ENCODE measurements at regions not wholly inside any gene's neighbourhood (a gene's known extent, or its start where the extent isn't known, plus 50 kb on each side); places are given as distances from the start of the nearest gene placed in this dataset.
"Not testable (repeated sequence)": the region's sequence is repeated elsewhere in the genome, so short reads cannot be mapped to it uniquely, and the experiment has no call there.

DNA sequence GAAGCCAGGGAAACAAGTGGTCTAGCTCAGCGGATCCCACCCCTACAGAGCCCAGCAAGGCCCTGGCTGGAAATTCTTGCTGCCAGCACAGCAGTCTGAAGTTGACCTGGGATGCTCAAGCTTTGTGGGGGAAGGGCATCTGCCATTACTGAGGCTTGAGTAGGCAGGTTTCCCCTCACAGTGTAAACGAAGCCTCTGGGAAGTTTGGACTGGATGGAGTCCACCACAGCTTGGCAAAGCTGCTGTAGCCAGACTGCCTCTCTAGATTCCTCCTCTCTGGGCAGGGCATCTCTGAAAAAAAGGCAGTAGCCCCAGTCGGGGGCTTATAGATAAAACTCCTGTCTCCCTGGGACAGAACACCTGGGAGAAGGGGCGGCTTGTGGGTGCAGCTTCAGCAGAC, 365.9 kb upstream of the SALL1 start:
- intact Hi-C loops (cut with micrococcal nuclease); H2AFZ ChIP-seq (ENCODE audit: low read depth, low read length); H3K4me2 ChIP-seq (ENCODE audit: insufficient read depth, low read length); H3K4me3 ChIP-seq (replicated peaks in 1 of 3; ENCODE audit: insufficient read depth in 1 of 3, low read depth in 1 of 3, low read length in 3 of 3); POLR2A ChIA-PET; H3K9me3 ChIP-seq (replicated peaks; ENCODE audit: control insufficient read depth, insufficient read depth, low read length); FAIRE-seq; H4K20me1 ChIP-seq (replicated peaks; ENCODE audit: control insufficient read depth, extremely low read depth, insufficient read depth, low read length); CTCF ChIA-PET; dilution Hi-C loops (cut with MboI; ENCODE audit: extremely low pct_ligation_motif_present, low sequenced_read_pairs); DNase-seq (ENCODE audit: low read depth, low spot score); H3K36me3 ChIP-seq (ENCODE audit: control insufficient read depth in 2 of 2, extremely low read depth in 1 of 2, insufficient read depth in 2 of 2, low read length in 2 of 2); H3K9me1 ChIP-seq (replicated peaks; ENCODE audit: control insufficient read depth, extremely low read depth, insufficient read depth, low read length); H3K27me3 ChIP-seq (ENCODE audit: control insufficient read depth in 2 of 2, insufficient read depth in 2 of 2, low read length in 2 of 2); H3K4me1 ChIP-seq (ENCODE audit: control insufficient read depth, extremely low read depth, insufficient read depth, low read length); H3K9ac ChIP-seq (replicated peaks; ENCODE audit: extremely low read depth, insufficient read depth, low read length); H3K27ac ChIP-seq (ENCODE audit: insufficient read depth, low read depth, low read length); BruUV-seq (replicated peaks); H3K79me2 ChIP-seq (ENCODE audit: control insufficient read depth, insufficient read depth, low read length): not testable (repeated sequence)

DNA sequence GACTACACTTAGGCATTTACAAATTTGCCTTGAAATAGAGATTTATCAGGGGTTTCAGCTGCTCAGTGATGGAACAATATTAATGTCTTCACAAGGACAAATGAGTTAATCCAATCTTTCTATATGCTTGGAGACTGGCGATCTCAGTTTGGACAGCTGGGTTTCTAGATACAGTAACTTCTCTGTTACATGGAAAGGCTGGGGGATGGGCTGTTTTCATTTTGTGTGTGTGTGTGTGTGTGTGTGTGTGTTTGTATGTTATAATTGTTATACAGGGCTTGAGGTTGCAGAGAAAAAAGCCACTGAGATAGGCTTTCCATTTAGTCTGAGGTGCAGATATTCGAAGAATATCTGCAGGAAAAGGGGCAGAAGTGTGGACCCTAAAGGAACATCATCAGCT, 359.3 kb upstream of the SALL1 start:
- no TSS peak for BruUV-seq (replicated peaks)
- dilution Hi-C loops (cut with MboI; ENCODE audit: extremely low pct_ligation_motif_present, low sequenced_read_pairs) = no loop called here
- H4K20me1 ChIP-seq (replicated peaks; ENCODE audit: control insufficient read depth, extremely low read depth, insufficient read depth, low read length) = no peaks in the 10 kb centered on the region
- TF ChIP-seq POLR2A (IDR thresholded peaks at IDR 0.05; ENCODE audit: low read depth, low read length) (no peak), FOS (IDR thresholded peaks at IDR 0.05; ENCODE audit: borderline replicate concordance, insufficient read depth, low read length) (no peak), EZH2 (IDR thresholded peaks at IDR 0.05; ENCODE audit: borderline replicate concordance, low read depth, low read length, severe bottlenecking) (no peak), POLR2AphosphoS5 (IDR thresholded peaks at IDR 0.05; ENCODE audit: insufficient read depth, low read depth, low read length) (no peak), MYC (IDR thresholded peaks at IDR 0.05; ENCODE audit: low read depth, low read length) (no peak)
- TF ChIP-seq, protein P1, sequence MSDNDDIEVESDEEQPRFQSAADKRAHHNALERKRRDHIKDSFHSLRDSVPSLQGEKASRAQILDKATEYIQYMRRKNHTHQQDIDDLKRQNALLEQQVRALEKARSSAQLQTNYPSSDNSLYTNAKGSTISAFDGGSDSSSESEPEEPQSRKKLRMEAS (IDR thresholded peaks at IDR 0.05; ENCODE audit: insufficient read depth, insufficient read length) = no peak
- TF ChIP-seq, protein P2, sequence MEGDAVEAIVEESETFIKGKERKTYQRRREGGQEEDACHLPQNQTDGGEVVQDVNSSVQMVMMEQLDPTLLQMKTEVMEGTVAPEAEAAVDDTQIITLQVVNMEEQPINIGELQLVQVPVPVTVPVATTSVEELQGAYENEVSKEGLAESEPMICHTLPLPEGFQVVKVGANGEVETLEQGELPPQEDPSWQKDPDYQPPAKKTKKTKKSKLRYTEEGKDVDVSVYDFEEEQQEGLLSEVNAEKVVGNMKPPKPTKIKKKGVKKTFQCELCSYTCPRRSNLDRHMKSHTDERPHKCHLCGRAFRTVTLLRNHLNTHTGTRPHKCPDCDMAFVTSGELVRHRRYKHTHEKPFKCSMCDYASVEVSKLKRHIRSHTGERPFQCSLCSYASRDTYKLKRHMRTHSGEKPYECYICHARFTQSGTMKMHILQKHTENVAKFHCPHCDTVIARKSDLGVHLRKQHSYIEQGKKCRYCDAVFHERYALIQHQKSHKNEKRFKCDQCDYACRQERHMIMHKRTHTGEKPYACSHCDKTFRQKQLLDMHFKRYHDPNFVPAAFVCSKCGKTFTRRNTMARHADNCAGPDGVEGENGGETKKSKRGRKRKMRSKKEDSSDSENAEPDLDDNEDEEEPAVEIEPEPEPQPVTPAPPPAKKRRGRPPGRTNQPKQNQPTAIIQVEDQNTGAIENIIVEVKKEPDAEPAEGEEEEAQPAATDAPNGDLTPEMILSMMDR (IDR thresholded peaks at IDR 0.05; ENCODE audit: extremely low read depth in 1 of 2, insufficient read depth in 1 of 2, low read depth in 1 of 2, low read length in 2 of 2) = no peak
- no peaks in the 10 kb centered on the region for H3K9me1 ChIP-seq (replicated peaks; ENCODE audit: control insufficient read depth, extremely low read depth, insufficient read depth, low read length)
- no peaks in the 10 kb centered on the region for H3K9me3 ChIP-seq (replicated peaks; ENCODE audit: control insufficient read depth, insufficient read depth, low read length)
- no peak overlapping the region for H3K27ac ChIP-seq (ENCODE audit: insufficient read depth, low read depth, low read length)
- H2AFZ ChIP-seq (ENCODE audit: low read depth, low read length) = no peak overlapping the region
- H3K27me3 ChIP-seq (ENCODE audit: control insufficient read depth in 2 of 2, insufficient read depth in 2 of 2, low read length in 2 of 2) = no peaks in the 10 kb centered on the region
- H3K4me3 ChIP-seq (replicated peaks in 1 of 3; ENCODE audit: insufficient read depth in 1 of 3, low read depth in 1 of 3, low read length in 3 of 3) = no peak overlapping the region
- H3K9ac ChIP-seq (replicated peaks; ENCODE audit: extremely low read depth, insufficient read depth, low read length) = no peak overlapping the region
- intact Hi-C loops (cut with micrococcal nuclease) = no loop called here
- ChIA-PET CTCF (no interaction called here), POLR2A (no interaction called here)
- DNase-seq (ENCODE audit: low read depth, low spot score) (no peak), FAIRE-seq (no peak)
- H3K4me1 ChIP-seq (ENCODE audit: control insufficient read depth, extremely low read depth, insufficient read depth, low read length) = no peaks in the 10 kb centered on the region
- no peak overlapping the region for H3K4me2 ChIP-seq (ENCODE audit: insufficient read depth, low read length)
- no peaks in the 10 kb centered on the region for H3K79me2 ChIP-seq (ENCODE audit: control insufficient read depth, insufficient read depth, low read length)
- no peaks in the 10 kb centered on the region for H3K36me3 ChIP-seq (ENCODE audit: control insufficient read depth in 2 of 2, extremely low read depth in 1 of 2, insufficient read depth in 2 of 2, low read length in 2 of 2)

Measured in endothelial cell of umbilical vein (primary cell).